Activated B cell treated with CpG ODN at 0.5 μM for 24 hours (primary cell): ENCODE measurements at regions not wholly inside any gene's neighbourhood (a gene's known extent, or its start where the extent isn't known, plus 50 kb on each side); places are given as distances from the start of the nearest gene placed in this dataset.

Source experiments
- ATAC-seq: fragments of 200-7000 bp; cut with Tn5 transposase; one replicate; pipeline ENCODE4 v1.10.0; 2021; ENCODE audit warnings: low read depth, mild to moderate bottlenecking, moderate library complexity
- CTCF ChIA-PET: fragments of 350-600 bp; sonication (Branson Sonifier 250); formaldehyde crosslinking; loops from one replicate; lab custom pipeline; 2021; ENCODE audit warnings: antibody characterized with exemption; lab: Charles Lee
- POLR2A ChIA-PET: fragments of 350-600 bp; sonication (Branson Sonifier 250); formaldehyde crosslinking; loops from one replicate; lab custom pipeline; 2021; ENCODE audit warnings: antibody characterized with exemption; lab: Charles Lee
- DNase-seq: peaks from one replicate; pipeline ENCODE4 v3.0.0; 2022
- H3K27ac Mint-ChIP-seq: one replicate; pipeline ENCODE4 v1.8.0; 2020; ENCODE audit warnings: mixed read lengths
- H3K27me3 Mint-ChIP-seq: one replicate; pipeline ENCODE4 v1.8.0; 2021; ENCODE audit warnings: mixed read lengths
- H3K36me3 Mint-ChIP-seq: one replicate; pipeline ENCODE4 v1.8.0; 2021; ENCODE audit warnings: low read depth, mixed read lengths
- H3K4me1 Mint-ChIP-seq: one replicate; pipeline ENCODE4 v1.8.0; 2021; ENCODE audit warnings: mixed read lengths
- H3K4me3 Mint-ChIP-seq: one replicate; pipeline ENCODE4 v1.8.0; 2020; ENCODE audit warnings: mild to moderate bottlenecking, mixed read lengths
- H3K9me3 Mint-ChIP-seq: one replicate; pipeline ENCODE4 v1.8.0; 2020; ENCODE audit warnings: mixed read lengths
- intact Hi-C: fragments of 100-400 bp; cut with micrococcal nuclease; formaldehyde crosslinking; loops from one replicate; pipeline ENCODE4 v1.15.1; 2024
- TF ChIP-seq, protein P1 (sequence below): fragments of 200-600 bp; IDR thresholded peaks from one replicate; pipeline ENCODE4 v1.8.0; 2022; ENCODE audit warnings: antibody characterized with exemption, mild to moderate bottlenecking

GRCh38 chrX:122579526-122579925 lies 604.6 kb upstream of the GRIA3 start:
- ChIA-PET POLR2A (no interaction called here), CTCF (no interaction called here)
- Mint-ChIP-seq H3K27ac (no peak overlapping the region), H3K4me1 (no peaks in the 10 kb centered on the region), H3K36me3 (no peaks in the 10 kb centered on the region), H3K4me3 (no peak overlapping the region), H3K9me3 (peaks cover 3% of the 10 kb centered on the region), H3K27me3 (no peaks in the 10 kb centered on the region)
- TF ChIP-seq, protein P1, sequence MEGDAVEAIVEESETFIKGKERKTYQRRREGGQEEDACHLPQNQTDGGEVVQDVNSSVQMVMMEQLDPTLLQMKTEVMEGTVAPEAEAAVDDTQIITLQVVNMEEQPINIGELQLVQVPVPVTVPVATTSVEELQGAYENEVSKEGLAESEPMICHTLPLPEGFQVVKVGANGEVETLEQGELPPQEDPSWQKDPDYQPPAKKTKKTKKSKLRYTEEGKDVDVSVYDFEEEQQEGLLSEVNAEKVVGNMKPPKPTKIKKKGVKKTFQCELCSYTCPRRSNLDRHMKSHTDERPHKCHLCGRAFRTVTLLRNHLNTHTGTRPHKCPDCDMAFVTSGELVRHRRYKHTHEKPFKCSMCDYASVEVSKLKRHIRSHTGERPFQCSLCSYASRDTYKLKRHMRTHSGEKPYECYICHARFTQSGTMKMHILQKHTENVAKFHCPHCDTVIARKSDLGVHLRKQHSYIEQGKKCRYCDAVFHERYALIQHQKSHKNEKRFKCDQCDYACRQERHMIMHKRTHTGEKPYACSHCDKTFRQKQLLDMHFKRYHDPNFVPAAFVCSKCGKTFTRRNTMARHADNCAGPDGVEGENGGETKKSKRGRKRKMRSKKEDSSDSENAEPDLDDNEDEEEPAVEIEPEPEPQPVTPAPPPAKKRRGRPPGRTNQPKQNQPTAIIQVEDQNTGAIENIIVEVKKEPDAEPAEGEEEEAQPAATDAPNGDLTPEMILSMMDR: no peak
- ATAC-seq: no peak
- no peak for DNase-seq
- intact Hi-C loops: no loop called here

DNA sequence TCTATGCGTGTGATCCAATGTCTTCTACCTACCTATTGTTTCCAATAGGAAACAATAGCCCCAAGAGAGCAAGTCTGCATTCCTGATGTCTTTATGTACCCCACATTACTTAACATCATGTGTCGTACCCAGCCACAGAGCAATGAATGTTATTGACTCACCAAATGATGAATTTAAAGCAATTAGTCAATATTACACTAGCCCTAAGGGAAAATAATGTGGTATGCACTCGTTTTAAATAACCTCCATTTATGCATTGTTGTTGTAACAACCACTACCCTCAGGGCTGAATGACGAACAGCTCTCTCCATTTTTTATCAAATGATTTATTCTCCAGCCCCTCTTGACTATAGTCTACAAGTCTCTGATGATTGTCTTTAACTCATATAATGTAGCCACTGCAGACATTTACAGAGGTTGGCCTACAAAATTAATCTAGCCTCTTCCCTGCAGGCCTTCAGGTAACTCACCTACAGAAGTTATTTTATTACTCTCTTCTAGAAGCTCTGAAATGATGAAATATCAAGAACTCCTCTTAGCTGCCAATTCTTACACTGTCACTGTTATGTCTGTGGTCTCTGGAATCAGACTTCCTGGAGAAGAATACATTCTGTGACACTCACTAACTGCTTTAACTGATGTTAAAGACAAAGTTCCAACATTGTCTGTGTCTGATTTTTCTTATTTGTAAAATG lies 601.7 kb upstream of the GRIA3 start:
- ChIA-PET POLR2A (no interaction called here), CTCF (no interaction called here)
- no peaks in the 10 kb centered on the region for H3K4me1 Mint-ChIP-seq
- ATAC-seq: no peak
- H3K4me3 Mint-ChIP-seq: no peak overlapping the region
- DNase-seq: no peak
- peaks cover under 1% of the 10 kb centered on the region for H3K9me3 Mint-ChIP-seq
- no peaks in the 10 kb centered on the region for H3K36me3 Mint-ChIP-seq
- intact Hi-C loops: no loop called here
- TF ChIP-seq, protein P1: no peak
- H3K27ac Mint-ChIP-seq: no peak overlapping the region
- H3K27me3 Mint-ChIP-seq: no peaks in the 10 kb centered on the region

- DNase-seq (no peak), ATAC-seq (no peak)
- intact Hi-C loops: no loop called here
- Mint-ChIP-seq H3K36me3 (no peaks in the 10 kb centered on the region), H3K4me3 (no peak overlapping the region), H3K27ac (no peak overlapping the region), H3K27me3 (no peaks in the 10 kb centered on the region), H3K4me1 (no peaks in the 10 kb centered on the region), H3K9me3 (no peaks in the 10 kb centered on the region)
- TF ChIP-seq, protein P1: no peak
- ChIA-PET CTCF (no interaction called here), POLR2A (no interaction called here)
Measured at GRCh38 chrX:122582975-122583305, 601.1 kb upstream of the GRIA3 start.

- H3K9me3 Mint-ChIP-seq: no peaks in the 10 kb centered on the region
- ChIA-PET CTCF (no interaction called here), POLR2A (no interaction called here)
- H3K36me3 Mint-ChIP-seq: no peaks in the 10 kb centered on the region
- H3K4me1 Mint-ChIP-seq: no peaks in the 10 kb centered on the region
- H3K27ac Mint-ChIP-seq: no peak overlapping the region
- ATAC-seq (no peak), DNase-seq (no peak)
- H3K27me3 Mint-ChIP-seq: no peaks in the 10 kb centered on the region
- H3K4me3 Mint-ChIP-seq: no peak overlapping the region
- intact Hi-C loops: no loop called here
- TF ChIP-seq, protein P1: no peak
Measured at GRCh38 chrX:122583551-122583950, 600.5 kb upstream of the GRIA3 start.

GRCh38 chrX:122584981-122585380 lies 599.1 kb upstream of the GRIA3 start:
- TF ChIP-seq, protein P1: no peak
- ChIA-PET CTCF (no interaction called here), POLR2A (no interaction called here)
- H3K27me3 Mint-ChIP-seq: no peaks in the 10 kb centered on the region
- H3K36me3 Mint-ChIP-seq: no peaks in the 10 kb centered on the region
- no peaks in the 10 kb centered on the region for H3K9me3 Mint-ChIP-seq
- H3K4me3 Mint-ChIP-seq: no peak overlapping the region
- intact Hi-C loops: no loop called here
- H3K4me1 Mint-ChIP-seq: no peaks in the 10 kb centered on the region
- no peak overlapping the region for H3K27ac Mint-ChIP-seq
- DNase-seq (no peak), ATAC-seq (no peak)
